CD4-positive, alpha-beta T cell treated with Interleukin-12 subunit alpha and Interleukin-12 subunit beta, for 1 hour (primary cell): ENCODE measurements at regions not wholly inside any gene's neighbourhood (a gene's known extent, or its start where the extent isn't known, plus 50 kb on each side); places are given as distances from the start of the nearest gene placed in this dataset.

ENCODE experiments used
- DNase-seq: peaks from one replicate; pipeline ENCODE4 v3.0.0-alpha.2; 2020

DNA sequence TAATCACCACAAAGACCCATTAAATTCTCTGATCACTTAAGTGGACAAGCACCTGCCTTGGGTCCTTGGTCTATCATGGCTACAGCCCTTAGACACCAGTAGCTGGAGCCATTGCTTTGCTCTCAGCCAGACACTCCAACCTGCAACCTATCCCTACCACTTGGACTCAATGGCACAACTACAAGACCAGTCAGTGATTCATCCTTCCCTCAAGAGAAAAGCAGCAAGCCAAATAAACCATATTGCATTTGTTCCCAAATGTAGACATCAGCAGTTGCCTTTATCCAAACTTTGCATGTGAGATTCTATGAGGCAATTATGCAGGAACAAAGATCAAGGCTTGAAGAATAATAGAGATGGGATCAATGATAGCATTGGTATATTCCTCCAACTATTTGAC is 263.4 kb downstream of the HHIPL2 start:
- no peak for DNase-seq

GRCh38 chr1:222283147-222283768 is 264.6 kb downstream of the HHIPL2 start:
- DNase-seq: no peak

DNA sequence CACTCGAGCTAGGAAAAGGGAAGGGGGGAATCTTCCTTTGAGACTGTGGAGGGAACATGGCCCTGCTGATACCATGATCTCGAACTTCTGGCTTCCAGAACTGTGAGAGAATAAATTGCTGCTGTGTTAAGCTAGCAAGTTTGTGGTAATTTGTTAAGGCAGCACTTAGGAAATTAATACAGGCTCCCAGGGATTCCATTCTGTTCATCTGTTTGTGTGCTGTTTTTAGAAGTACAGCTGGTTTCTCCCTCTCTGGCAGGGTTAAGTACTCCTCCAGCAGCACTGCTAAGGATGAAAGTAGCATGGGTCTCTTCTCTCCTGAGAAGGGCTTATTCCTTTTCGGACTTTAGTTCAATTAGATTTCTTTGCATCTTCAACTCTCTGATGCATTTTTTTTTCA is 268.3 kb downstream of the HHIPL2 start:
- DNase-seq: no peak

GRCh38 chr1:222278501-222278900 is 269.4 kb downstream of the HHIPL2 start:
- no peak for DNase-seq

DNA sequence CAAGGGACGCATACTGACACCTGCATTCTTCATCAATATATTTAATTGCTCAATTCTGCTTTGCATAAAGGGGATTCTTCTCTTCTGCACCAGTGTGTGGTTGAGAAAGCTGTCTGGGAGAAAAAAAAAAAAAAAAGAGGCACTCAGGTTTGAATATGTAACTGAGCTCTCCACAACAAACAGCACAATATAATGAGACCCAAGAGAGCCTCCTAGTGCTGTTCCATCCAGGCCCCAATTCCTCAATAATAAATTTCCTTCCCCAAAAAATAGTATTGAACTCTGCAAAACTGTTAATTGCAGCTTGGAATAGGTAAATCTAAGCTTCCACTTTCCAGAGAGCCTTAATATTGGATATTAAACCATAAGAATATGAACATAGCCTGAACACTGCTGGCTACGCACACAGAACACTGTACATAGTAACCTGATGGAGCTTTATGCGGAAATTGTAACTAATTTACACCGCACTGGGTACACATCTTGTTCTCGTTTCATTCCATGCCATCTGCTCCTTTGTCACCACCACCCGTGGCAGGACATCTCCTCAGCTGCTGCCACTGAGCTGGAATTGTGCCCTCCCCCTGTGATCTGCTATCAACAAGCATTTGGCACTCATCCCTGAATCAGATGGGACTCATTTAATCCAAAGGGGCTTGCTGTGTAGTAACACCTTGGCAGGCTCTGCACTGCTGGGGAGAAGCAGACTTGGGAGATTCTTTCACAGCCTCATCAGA is 272.0 kb downstream of the HHIPL2 start:
- no peak for DNase-seq

GRCh38 chr1:222275001-222275728 is 272.7 kb downstream of the HHIPL2 start:
- DNase-seq: no peak

GRCh38 chr1:222266223-222267196 is 281.4 kb downstream of the HHIPL2 start:
- DNase-seq: no peak

GRCh38 chr1:222263791-222264190 is 284.1 kb downstream of the HHIPL2 start:
- DNase-seq: no peak

DNA sequence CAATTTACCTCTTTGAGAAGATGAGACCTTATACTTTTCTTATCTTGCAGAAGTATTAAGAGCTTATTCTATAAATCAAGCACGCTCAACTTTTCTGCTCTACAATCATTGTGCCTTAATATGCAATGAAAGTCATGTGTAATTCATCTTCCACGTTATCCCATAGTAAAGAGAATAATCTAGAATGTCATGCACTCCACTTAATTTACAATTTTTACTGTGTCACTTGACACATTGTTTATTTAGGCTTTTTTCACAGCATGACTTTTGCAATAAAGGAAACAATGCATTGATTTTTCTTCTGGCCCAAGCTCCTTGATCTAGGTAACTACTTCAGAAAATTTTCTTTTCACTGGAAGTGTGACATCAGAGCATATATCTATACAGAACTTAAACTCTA is 290.9 kb downstream of the HHIPL2 start:
- no peak for DNase-seq

DNA sequence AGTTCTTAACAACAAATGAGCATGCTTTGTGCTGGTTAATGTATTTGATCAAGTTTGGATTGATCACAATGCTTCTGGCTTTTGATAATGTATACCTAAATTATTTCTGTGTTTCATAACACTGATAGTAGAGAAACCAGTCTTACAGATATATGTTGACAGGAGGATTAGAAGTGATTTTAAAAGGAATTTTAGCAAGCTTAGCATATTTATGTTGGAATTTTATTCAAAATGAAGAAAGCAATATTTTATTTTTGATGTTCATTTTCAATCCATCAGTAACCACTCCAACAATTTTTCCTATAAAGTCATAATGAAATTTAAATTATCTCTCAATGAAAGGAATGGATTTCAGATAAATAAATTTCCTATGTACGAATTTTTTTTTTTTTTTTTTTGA is 291.8 kb downstream of the HHIPL2 start:
- DNase-seq: no peak

DNA sequence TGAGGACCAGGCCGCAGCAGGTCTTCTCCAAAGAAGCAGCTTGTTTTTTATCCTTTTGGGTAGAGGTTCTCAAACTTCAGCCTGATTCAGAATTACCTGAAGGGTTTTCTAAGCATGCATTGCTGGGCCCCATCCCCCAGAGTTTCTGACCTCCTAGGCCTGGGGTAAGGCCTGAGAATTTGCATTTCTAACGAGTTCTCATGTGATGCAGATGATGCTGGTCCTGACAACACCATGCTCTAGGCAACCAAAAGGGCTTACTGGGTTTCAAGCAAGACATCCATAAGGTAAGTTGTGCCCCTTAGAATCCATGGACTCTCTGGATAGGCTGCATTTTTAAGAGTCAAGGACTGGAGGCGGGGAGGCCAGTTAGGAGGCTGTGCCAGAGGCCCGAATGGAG is 295.1 kb downstream of the HHIPL2 start:
- no peak for DNase-seq

DNA sequence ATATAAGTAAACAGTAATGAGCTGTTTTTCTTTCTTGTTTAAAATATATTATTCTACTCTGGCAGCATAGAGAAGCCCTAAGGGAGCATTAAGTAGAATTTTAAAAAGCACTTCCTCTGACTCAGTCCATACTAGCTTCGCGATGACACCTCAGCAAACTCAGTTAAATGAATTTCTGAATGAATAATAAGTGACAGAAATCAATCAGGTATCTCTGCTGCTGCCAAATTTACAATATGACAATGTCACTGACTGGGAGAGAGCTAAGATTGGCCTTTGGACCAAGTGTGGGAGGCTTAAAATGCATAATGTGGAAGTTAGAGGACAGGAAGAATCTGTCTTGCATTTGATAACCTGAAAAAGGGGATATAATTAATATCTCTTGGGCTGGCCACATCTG is 296.1 kb downstream of the HHIPL2 start:
- DNase-seq: no peak

DNA sequence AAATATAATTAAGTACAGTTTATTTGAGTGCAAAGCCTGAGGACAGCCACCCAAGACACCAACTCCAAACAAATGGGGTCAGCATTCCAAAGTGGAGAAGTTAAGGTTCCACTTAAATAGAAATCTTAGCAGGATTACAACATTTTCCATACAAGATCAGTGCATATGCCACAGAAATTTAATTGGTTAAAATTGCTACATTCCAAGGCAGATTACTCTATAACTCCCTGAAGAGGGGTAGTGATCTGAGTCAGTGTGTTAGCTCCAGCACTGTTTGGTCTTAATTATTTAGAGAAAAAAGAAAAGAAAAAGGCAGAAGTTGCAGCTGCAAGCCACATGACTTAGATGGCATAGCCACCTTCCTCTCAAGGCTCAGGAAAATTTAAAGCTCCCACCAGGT is 297.5 kb downstream of the HHIPL2 start:
- DNase-seq: no peak

DNA sequence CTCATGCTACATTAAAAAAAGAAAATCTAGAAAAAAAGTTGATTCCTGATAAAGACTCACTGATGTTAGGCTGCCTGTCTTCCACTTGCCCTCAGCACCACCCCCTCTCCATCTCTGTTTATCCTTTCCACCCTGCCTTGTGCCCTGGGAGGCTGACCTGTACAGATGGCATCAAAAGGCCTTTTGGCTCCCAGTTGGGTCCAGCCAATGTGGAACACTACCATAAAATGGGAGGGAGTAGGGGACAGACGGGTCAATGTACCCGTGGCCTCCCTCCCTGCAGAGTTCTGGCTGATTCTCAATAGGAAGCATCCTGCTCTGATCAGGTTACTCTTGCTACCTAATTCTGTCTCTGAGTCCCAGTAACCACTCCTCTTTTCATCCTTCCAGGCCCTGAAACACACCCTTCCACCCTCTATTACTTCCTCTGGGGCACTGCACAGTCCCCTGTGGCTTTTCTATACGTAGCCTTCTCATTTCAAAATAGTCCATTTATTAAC is 300.0 kb downstream of the HHIPL2 start:
- no peak for DNase-seq

- DNase-seq: no peak
These were observed 300.8 kb downstream of the HHIPL2 start for GRCh38 chr1:222247081-222247480.

DNA sequence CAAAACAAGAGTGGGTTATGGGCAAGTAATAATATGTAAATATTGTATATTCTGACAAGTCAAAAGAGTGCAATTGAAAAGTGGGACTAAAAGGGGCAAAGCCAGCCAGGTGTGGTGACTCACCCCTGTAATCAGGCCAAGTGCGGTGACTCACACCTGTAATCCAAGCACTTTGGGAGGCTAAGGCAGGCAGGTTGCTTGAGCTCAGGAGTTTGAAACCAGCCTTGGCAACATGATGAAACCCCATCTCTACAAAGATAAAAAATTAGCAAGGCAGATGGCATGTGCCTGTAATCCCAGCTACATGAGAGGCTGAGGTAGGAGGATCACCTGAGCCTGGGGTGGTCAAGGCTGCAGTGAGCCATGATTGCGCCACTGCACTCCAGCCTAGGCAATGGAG is 304.0 kb downstream of the HHIPL2 start:
- DNase-seq: no peak

- no peak for DNase-seq
These were observed 305.4 kb downstream of the HHIPL2 start for GRCh38 chr1:222242492-222242891.

DNA sequence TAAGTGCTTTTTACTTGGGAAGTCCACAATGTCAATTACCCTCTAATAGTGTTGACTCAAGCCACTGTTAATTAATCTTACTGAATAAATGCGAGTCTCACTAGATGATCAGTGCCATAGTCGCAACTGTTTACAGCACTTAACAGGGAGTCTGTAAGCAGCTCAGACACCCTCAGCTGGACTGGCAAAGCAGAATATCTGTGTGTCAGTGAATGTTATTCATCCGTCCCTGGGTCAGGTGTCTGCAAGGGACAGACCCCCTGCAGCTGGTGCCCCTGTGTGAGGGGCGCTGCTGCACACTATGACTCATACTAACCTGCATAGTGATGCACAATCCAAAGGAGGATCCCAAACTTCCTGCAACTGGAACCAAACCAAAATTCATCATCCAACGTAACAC is 306.5 kb downstream of the HHIPL2 start:
- no peak for DNase-seq

- DNase-seq: no peak
These were observed 307.2 kb downstream of the HHIPL2 start for GRCh38 chr1:222240536-222241181.

DNA sequence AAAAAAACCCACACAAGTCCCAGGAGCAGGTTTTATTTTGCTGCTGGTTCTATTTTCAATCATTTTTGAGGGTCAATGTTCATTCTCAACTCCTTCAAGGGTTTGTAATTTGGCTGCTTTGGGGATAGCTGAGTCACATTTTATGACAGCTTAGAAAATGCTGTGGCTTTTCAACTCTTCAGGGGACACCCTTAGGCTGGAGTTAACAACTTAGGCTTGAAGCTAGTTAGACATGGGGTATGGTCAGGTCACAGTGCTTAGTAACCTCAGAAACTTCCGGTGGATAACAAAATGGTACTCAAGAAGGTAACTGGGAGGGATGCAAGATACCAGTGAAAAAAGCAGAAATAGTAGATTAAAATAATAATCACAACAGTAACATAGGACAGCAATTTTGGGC is 308.8 kb downstream of the HHIPL2 start:
- no peak for DNase-seq

- DNase-seq: no peak
These were observed 313.6 kb downstream of the HHIPL2 start for GRCh38 chr1:222234351-222234750.

GRCh38 chr1:222233444-222234158 is 314.3 kb downstream of the HHIPL2 start:
- no peak for DNase-seq
